ENCODE measurements at regions not wholly inside any gene's neighbourhood (a gene's known extent, or its start where the extent isn't known, plus 50 kb on each side); places are given as distances from the start of the nearest gene placed in this dataset.
"Not testable (repeated sequence)": the region's sequence is repeated elsewhere in the genome, so short reads cannot be mapped to it uniquely, and the experiment has no call there.

DNA sequence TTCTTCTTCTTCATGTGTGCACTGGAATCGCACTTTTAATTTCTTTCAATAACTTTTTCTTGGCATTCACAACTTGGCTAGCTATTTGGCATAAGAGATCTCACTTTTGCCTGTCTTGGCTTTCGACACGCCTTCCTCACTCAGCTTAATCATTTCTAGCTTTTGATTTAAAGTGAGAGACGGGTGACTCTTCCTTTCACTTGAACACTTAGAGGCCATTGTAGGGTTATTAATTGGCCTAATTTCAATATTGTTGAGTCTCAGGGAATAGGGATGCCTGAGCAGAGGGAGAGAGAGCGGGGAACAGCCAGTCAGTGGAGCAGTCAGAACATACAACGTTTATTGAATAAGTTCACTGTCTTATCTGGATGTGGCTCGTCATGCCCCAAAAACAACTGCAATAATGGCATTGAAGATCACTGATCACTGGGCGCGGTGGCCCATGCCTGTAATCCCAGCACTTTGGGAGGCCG is 200.3 kb downstream of the SEC14L1 start:
- no peak for DNase-seq

DNA sequence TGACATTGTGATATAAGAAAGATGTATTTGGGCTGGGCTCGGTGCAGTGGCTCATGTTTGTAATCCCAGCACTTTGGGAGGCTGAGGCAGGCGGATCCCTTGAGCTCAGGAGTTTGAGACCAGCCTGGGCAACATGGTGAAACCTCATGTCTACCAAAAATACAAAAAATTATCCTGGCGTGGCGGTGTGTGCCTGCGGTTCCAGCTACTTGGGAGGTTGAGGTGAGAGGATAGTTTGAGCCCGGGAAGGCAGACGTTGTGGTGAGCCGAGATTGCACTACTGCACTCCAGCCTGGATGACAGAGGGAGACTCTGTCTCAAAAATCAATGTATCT is 201.9 kb downstream of the SEC14L1 start:
- not testable (repeated sequence) for DNase-seq

DNA sequence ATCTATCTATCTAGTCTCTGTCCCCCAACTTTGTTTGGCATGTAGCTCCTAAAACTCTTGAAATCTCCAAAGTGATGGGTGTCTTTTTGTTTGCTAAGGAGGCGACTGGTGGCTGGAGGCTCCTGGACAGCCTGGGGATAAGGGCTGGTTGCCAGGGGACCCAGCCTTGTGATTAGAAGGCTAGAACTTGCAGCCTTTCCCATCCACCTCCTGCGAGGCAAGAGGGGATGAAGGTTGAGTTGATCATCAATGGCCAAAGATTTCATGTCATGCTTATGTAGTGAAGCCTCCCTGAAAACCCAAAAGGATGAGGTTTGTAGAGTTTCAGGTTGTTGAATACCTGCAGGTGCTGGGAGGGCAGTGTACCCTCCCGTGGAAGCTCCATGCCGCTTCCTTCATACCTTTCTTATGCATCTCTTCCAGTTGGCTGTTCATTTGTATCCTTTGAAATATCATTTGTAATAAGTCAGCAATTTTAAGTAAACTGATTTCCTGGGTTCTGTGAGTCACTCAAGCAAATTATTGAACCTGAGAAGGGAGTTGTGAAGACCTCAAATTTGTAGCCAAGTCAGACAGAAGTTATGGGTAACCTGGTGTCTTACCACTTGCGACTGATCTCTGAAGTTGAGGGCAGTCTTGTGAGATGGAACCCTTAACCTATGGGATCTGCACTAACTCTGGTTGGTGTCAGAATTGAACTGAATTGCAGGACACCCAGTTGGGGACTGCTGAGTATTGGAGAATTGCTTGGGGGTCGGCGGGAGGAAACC is 202.4 kb downstream of the SEC14L1 start:
- no peak for DNase-seq

DNA sequence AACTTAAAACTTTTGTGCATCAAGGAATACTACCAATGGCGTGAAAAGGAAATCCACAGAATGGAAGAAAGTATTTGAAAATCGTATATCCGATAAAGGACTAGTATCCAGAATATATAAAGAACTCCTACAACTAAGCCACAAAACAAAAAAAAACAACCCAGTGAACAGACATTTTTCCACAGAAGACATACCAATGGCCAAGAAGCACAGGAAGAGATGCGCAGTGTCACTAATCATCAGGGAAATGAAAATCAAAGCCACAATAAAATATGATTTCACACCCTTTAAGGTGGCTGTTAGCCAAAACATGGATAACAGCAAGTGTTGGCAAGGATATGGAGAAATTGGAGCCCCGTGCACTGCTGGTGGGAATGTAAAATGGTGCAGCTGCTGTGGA is 203.3 kb downstream of the SEC14L1 start:
- DNase-seq = no peak

DNA sequence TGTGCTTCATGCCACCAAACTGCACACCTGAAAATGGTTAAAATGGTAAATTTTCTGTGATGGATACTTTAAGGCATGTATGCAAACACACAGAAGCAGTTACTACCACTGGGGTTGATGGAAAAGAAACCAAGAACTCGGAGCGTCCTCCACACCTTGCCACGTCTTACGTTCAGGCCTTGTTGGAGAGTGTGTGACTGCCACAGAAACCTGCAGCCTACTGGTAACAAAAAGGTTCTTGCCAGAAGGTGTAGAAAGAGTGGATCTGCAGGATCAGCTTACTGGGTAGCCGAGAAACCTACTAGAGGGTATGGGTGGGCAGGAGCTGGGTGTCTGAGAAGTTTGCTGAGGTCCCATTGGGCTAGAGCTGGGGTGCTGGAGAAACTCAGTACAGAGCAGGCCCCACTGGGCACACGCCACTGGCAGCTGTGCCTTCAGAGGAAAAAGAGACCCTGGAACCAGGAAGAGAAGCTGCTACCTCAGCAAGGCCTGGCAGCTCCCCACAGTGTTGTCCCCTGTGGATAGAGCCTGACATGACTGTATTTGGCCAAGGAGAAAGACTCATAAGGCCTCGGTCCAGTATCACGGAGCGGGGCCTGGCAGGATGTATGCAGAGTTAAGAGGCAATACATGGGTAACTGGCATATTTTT is 204.6 kb downstream of the SEC14L1 start:
- DNase-seq = no peak

DNA sequence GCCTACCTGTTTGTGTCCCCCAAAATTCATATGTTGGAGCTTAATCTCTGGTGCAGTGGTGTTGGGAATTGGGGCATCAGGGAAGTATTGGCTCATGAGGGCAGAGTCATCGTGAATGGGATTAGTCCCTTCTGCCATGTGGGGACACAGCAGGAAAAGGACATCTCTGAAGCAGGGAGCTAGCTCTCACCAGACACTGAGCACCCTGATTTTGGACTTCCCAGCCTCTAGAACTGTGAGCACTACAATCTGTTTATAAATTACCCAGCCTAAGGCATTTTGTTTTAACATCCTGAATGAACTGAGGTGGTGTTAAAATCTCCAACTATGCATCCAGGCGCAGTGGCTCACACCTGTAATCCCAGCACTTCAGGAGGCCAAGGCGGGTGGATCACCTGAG is 206.0 kb downstream of the SEC14L1 start:
- DNase-seq = no peak

DNA sequence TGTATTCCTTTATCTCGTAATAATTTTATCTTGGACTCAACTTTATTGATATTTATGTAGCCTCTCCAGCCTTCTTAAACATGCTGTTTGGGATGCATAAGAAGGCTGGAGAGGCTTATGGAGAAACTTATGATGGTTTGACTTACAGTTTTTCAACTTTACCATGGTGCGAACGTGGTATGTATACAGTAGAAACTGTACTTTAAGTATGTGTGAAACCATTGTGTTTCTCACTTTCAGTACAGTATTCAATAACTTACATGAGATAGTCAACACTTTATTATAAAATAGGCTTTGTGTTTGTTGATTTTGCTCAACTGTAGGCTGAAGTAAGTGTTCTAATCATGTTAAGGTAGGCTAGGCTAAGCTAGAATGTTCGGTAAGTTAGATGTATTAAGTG is 206.8 kb downstream of the SEC14L1 start:
- no peak for DNase-seq

DNA sequence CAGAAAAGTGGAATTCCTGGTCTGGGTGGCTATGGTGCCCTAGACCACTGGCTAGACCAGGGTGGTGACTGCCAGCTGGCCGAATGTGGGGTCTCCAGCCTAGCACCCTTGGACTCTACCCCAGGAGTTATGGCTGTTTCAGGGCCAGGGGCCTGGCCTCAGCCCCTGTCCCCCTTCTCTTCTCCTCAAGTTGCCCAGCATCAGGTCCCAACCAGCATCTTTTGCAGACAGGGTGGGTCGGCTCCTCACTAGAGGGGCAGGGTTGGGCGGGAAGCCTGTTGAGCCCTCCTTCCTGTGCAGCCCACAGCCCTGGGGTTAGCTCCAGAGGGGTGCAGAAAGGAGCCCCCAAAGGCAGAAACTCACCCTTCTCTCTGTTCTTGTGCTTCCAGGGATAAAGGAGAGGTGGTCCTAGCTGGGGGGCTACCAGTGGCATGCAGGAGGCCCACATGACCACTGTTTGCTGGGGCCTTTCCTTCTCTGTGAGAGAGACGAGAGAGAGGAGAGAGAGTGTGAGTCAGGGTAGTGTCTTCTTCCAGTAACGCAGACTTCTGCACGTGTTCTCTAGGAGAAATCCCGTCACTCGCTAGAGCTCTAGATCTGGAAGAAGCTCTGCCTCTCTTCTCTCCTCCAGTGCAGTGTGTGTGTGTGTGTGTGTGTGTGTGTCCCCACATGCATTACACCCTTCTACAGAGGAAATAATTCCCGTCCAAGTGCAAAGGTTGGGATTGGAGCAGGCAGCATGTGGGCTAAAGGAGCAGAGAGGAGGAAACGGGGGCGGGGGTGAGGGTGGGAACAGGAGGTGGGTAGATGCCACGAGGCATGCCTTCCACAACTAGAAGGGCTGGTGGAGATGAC is 209.4 kb downstream of the SEC14L1 start:
- no peak for DNase-seq

DNA sequence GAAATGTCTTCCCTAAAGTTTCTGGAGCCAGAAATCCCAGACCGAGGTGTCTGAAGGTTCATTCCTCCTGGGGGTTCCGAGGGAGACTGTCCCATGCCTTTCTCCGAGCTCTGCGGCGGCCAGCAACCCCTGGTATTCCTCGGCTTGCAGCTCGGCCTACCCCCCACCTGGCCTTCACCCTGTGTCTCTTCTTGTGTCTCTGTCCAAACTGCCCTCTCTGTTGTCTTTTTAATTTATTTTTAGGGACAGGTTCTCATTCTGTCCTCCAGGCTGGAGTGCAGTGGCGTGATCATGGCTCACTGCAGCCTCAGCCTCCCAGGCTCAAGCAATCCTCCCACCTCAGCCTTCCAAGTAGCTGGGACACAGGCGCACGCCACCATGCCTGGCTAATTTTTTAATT is 211.7 kb downstream of the SEC14L1 start:
- DNase-seq = no peak

DNA sequence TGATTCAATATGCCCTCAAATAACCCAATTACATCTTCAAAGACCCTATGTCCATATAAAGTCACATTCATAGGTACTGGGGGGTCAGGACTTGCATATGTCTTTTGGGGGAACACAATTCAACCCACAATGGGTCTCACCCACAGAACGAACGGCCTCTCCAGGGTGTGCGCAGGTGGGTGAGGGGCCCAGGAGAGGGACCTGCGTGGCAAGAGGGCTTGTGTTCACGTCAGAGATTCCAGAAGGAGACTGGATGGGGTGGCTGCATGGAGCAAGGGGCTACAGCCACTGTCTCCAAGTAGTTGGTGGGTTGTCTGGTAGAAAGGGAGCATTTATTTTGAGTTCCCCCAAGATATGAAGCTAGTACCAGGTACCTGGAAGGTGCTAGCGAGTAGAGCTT is 212.2 kb downstream of the SEC14L1 start:
- DNase-seq = no peak

DNA sequence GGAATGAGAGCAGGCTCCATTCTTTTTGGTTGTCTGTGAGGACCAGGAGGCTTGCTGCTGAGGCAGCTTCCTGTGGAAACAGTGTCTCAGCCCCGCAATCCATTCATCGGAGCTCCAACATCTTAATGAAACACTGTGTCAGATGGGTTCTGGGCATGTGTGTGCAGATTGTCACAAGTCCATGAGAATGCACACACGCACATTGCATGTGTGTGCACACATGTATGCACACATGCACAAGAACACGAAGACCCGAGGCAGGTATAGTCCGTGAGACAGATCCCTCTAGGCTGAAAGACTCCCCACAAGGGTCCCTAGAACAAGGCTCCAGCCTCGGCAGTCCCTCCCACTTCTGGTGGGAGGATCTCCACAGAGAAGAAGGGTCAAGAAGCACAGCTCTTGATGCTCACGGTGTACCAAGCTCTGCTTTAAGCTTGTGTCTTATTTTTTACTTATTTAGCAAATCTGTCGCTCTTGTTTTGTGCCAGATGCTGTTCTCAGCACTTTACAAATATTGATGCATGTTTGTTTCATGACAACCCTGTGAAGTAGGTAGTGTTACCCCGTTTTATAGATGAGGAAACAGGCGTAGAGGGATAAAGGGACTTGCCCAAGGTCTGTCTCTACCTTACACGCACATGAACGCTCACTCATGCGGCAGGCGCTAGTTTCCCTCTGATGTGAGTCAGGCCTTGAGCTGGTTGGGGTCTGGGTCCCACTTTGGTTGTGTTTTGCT is 213.1 kb downstream of the SEC14L1 start:
- DNase-seq = no peak

DNA sequence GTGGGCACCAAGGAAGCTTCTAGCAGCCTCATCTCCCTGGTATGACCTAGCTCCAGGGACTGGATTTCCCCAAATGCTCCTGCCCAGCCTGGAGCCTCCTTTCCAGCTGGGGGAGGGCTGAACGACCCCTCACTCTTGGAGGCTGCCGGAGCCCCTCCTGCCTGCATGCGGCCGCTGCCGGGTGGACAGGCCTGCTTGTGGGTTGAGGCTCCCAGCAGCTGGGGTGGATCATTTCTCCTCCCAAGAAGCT is 213.6 kb downstream of the SEC14L1 start:
- no peak for DNase-seq

DNA sequence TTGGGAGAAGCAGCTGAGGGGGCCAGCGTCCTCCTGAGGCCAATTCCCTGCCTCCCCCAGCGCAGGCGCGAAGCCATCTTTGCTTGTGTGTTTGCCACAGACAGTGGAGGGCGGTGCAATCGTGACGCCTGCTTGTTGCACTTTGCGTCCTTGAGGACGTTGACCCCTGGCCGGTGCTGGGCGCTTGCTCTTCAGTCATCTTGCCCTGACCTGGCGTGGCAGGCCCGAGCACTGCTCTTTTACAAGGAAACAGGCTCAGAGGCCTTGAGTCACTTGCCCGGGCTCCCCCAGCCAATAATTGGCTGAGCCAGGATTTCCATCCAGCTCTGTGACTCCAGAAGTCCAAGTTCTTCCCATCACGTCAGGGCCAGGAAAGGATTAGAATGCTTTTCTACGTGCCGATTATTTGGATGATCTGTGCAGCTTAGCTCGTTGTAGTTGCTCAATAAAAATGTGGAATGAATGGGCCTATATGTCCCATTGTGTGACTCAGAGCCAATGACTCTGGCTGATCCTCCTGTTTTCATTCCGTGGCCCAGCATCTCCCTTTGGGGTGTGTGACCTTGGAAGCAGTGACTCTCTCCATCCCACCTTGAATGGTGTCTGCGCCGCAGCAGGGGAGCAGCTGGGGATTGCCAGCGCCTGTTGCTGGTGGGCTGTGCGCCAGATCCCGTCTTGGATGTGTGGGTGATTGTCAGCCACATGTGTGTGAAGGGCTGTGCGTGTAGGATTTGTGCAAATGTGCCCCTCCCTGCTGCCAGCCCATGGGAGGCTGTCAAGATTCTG is 214.1 kb downstream of the SEC14L1 start:
- DNase-seq = peak; percentile 67

DNA sequence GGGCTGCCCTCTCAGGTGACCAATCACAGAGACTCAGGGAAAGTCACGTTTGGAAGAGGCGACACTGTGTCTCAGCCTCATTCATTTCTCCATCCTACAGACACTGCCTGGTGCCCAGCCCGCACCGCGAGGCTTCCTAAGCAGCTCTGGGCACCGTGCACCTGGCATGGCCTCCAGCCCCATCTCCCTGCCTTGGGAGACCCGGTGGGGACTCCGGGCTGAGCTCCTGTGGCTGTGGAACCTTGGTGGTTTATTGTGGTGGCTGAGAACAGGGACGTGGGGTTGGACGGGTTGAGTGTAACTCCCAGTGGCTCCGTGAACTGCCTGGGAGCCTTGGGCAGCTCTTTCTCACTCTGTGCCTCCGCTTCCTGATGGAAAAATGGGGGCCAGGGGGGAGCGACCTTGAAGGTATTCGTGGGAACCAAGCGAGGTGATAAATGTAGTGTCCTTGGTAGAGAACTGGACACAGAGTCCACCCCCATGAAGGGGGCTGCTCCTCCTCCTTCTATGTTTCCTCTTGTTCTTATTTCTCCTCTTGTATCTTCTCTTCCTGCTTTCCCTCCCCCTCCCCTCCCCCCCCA is 215.4 kb downstream of the SEC14L1 start:
- no peak for DNase-seq

DNA sequence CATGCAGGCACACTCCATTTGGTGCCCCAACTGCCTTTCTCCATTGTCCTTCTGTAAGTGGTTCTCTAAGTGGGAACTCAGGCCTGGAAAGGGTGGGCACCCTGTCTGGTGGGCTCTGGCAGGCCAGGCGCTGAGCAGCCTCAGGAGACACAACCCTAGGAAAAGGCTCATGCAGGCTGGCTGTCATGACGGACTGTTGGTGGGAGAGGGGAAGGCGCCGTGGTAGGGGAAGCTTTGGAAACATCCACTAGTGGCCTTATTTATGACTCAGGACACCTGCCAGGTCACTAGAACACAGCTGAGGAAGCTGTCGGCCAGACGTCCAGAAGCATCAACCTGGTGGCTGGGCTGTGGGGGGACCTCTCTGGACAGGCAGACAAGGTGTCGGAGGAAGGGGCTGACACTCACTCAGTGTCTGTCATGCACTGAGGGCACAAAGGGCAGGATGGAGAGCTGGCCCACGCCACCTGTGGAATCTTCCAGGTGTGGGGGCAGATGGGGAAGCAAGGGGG is 216.0 kb downstream of the SEC14L1 start:
- DNase-seq = no peak

DNA sequence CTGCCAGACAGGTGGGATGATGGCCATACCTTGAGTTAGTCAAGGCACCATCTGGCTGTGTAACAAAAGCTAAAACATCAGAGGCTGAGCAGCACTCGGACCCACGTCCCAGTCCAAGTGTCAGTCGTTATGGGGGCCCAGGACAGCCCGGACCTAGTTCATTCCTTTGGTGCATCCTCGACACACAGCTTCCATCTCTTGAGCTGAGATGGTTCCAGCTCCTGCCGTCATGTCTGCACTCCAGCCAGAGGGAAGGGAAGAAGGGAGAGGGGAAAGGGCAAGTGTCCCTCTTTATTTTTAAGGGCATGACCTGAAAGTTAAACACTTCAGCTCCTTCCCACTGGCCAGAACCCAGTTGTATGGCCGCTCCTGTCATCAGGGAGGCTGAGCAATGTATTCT is 218.0 kb downstream of the SEC14L1 start:
- no peak for DNase-seq

DNA sequence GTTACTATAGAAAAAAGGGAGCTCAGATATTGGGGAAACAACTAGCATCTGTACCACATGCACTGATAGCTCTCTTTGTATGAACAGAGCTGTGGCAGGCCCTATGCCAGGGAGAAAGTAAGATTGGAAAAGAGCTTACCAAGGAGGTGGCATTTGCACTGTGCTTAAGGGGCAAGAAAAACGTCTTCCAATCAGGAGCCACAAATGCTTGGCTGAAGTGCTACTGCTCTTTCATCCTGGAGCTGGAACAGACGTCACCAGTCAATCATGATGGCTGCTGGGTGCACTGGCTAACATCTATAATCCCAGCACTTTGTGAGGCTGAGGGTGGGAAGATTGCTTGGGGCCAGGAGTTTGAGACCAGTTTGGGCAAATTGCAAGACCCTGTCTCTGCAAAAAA is 218.5 kb downstream of the SEC14L1 start:
- no peak for DNase-seq

DNA sequence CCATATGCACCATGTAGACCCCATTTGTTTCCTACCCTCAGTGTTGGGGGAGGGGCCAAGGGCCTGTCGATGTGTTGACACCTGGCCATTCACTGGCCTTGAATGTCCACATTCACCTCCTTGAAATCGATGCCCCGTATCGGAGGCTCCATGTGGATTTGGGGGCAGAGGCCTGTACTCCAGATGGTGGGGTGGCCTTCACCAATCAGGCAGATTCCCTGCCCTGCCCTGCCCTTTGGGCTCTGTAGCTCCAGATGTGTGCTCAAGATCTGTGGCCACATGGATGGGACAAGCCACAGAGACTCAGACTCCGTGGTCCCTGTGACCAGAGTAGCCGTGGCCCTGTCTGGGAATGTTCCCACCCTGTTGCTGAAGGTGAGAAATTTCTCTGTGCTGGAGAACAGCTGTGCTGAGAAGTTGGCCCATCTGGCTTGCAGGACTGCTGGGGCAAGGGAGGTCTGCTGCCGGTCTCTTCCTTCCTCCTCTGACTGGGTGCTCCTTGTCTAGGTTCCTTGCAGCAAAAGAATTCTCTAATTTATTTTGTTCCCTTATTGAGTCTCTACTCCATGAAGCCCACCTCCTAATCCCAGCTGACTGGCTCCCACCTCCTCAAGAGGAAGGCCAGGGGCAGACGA is 221.3 kb downstream of the SEC14L1 start:
- no peak for DNase-seq

DNA sequence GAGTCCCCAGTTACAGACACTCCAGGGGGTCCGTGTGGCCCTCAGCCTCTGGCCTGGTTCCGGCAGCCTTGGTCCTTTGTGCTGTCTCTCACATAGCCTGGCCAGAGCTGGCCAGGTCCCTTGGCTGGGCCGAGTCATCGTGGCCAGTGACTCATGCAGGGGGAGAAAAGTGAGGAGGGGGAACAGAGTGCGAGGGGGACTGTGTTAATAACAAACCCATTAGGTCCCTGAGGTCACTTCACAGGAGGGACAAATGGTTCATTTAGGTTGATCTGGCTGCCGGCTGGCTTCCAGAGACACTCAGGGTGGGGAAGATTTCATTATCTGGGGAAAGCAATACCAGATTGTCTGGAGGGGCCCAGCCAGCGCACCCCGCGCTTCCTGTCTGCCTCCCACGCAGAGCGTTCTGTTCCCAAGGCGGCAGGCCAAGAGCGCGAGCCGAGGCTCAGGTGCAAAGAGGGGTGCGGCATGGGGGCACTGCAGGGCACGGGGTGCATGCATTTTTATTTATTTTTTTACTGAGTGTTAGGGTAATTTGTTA is 223.1 kb downstream of the SEC14L1 start:
- DNase-seq = no peak

DNA sequence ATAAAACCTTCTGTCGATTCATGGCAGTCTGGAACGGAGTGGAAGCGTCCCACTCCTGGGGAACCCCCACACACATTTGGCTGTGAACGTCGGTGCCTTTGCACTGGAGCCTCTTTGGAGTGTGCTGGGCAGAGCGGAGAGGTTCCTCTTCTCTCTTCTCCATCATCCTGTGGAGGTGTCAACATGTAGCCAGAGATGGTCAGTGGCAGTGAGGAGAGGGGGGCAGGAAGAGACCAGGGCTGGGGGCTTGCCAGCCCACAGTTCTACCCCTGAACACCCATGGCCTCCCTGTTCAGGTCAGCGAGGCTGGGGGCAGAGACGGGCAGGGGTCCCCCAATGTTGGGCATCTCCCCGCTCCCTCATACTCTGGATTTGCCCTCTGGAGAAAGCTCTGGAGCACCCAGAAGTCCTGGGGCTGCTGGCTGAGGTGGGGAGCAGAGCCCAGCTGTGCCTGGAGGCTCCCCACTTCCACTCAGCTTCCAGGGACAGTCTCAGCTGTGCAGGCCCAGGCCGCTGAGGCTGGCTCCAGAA is 223.7 kb downstream of the SEC14L1 start:
- DNase-seq = no peak

All from renal pelvis (tissue), 1 donor.